ENCODE measurements at regions not wholly inside any gene's neighbourhood (a gene's known extent, or its start where the extent isn't known, plus 50 kb on each side); places are given as distances from the start of the nearest gene placed in this dataset.

DNA sequence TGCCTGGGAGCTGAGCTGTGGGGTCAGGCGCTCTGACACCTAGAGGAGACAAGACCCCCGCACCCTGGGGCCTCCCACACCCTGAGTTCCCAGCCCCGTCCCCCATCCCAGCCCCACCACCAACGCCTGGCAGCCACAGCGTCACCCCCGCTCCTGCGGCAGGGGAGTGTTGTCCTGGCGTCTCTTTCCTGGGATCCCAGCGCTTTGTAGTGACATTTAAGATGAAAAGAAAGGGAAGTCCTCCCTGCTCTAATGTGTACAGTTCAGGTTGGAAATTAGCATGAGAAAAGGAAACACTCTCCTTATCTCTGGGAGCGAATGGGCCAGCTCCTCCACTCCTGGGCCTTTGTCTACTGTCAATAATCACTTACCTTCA is 112.1 kb downstream of the FAM53A start:
- no peak overlapping the region for H3K27ac ChIP-seq
- no peaks in the 10 kb centered on the region for H3K27me3 ChIP-seq
- peak; percentile 54 for DNase-seq (ENCODE audit: low spot score)
- H3K4me3 ChIP-seq, result no peak overlapping the region
- H3K9ac ChIP-seq, result no peak overlapping the region
- H3K9me3 ChIP-seq (ENCODE audit: low read depth), result no peaks in the 10 kb centered on the region
- H3K4me2 ChIP-seq, result peak overlapping the region; percentile 63
- Mint-ChIP-seq H3K4me1 (peaks cover 35% of the 10 kb centered on the region), H3K27me3 (ENCODE audit: insufficient read depth, low read depth) (peaks cover 13% of the 10 kb centered on the region), H3K36me3 (no peaks in the 10 kb centered on the region), H3K27ac (peak overlapping the region; percentile 93), H3K9me3 (no peaks in the 10 kb centered on the region), H3K4me3 (no peak overlapping the region)
- peaks cover 26% of the 10 kb centered on the region for H3K4me1 ChIP-seq
- no peaks in the 10 kb centered on the region for H3K79me2 ChIP-seq (ENCODE audit: low read depth)
- H4K20me1 ChIP-seq (ENCODE audit: low read depth), result peaks cover under 1% of the 10 kb centered on the region
- H3K36me3 ChIP-seq, result no peaks in the 10 kb centered on the region
- no peak overlapping the region for H2AFZ ChIP-seq (replicated peaks)
- TF ChIP-seq EZH2phosphoT487 (IDR thresholded peaks at IDR 0.05) (no peak), EZH2 (IDR thresholded peaks at IDR 0.05) (no peak)
- TF ChIP-seq, protein P1, sequence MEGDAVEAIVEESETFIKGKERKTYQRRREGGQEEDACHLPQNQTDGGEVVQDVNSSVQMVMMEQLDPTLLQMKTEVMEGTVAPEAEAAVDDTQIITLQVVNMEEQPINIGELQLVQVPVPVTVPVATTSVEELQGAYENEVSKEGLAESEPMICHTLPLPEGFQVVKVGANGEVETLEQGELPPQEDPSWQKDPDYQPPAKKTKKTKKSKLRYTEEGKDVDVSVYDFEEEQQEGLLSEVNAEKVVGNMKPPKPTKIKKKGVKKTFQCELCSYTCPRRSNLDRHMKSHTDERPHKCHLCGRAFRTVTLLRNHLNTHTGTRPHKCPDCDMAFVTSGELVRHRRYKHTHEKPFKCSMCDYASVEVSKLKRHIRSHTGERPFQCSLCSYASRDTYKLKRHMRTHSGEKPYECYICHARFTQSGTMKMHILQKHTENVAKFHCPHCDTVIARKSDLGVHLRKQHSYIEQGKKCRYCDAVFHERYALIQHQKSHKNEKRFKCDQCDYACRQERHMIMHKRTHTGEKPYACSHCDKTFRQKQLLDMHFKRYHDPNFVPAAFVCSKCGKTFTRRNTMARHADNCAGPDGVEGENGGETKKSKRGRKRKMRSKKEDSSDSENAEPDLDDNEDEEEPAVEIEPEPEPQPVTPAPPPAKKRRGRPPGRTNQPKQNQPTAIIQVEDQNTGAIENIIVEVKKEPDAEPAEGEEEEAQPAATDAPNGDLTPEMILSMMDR (IDR thresholded peaks at IDR 0.05), result no peak
- H3F3A ChIP-seq (ENCODE audit: low read depth), result peaks cover 3% of the 10 kb centered on the region

DNA sequence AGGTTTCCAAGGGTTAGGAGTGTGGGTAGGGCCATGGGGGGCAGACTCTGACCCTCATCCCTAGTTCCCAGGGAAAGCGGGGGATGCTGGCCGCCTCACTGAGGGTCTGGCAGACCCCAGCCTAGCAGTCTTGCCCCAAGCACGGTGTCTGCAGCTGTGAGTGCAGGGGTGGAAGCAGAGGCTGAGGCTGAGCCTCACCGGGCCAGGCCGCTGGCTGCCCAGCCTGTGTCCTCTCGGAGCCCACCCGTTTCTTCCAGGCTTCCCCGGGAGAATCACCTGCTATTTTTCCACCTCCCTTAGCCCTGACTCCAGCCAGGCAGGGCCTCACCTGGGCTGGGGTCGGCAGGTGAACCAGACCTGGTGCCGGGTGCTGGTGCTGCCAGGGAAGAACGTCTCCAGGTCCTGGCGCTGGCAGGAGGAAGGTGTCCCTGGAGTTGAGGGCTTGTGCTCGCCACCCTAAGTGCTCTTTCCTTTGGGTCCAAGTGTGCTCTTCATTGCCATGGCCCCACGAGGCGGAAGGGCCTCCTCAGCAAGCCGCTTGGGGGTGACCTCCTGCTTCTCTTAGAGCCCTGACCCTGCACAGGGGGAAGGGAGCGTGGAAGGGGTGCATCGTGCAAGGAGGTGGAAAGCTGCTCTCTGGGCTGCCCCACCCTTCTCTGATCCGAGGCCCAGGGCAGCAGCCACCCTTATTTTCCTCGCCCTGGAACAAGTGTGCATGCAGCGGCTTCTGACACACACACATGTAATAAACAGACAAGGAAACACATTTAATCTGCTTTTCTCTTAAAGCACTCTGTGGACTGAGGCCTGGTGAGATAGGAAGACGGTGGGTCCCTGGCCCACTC is 112.7 kb downstream of the FAM53A start:
- TF ChIP-seq EZH2 (IDR thresholded peaks at IDR 0.05), result no peak
- TF ChIP-seq, protein P1 (IDR thresholded peaks at IDR 0.05), result no peak
- no peak for TF ChIP-seq EZH2phosphoT487 (IDR thresholded peaks at IDR 0.05)
- Histone ChIP-seq H3K4me2 (peak overlapping the region; percentile 63), H3K4me1 (peaks cover 26% of the 10 kb centered on the region), H3K27ac (no peak overlapping the region), H3K27me3 (no peaks in the 10 kb centered on the region), H2AFZ (replicated peaks) (no peak overlapping the region), H3K4me3 (no peak overlapping the region), H3K79me2 (ENCODE audit: low read depth) (no peaks in the 10 kb centered on the region), H4K20me1 (ENCODE audit: low read depth) (no peaks in the 10 kb centered on the region), H3K36me3 (no peaks in the 10 kb centered on the region), H3K9ac (no peak overlapping the region), H3K9me3 (ENCODE audit: low read depth) (no peaks in the 10 kb centered on the region), H3F3A (ENCODE audit: low read depth) (peaks cover 6% of the 10 kb centered on the region)
- peaks cover 33% of the 10 kb centered on the region for H3K4me1 Mint-ChIP-seq
- H3K27ac Mint-ChIP-seq, result peak overlapping the region; percentile 93
- no peaks in the 10 kb centered on the region for H3K9me3 Mint-ChIP-seq
- no peak for DNase-seq (ENCODE audit: low spot score)
- H3K27me3 Mint-ChIP-seq (ENCODE audit: insufficient read depth, low read depth), result peaks cover 12% of the 10 kb centered on the region
- no peaks in the 10 kb centered on the region for H3K36me3 Mint-ChIP-seq
- H3K4me3 Mint-ChIP-seq, result no peak overlapping the region

DNA sequence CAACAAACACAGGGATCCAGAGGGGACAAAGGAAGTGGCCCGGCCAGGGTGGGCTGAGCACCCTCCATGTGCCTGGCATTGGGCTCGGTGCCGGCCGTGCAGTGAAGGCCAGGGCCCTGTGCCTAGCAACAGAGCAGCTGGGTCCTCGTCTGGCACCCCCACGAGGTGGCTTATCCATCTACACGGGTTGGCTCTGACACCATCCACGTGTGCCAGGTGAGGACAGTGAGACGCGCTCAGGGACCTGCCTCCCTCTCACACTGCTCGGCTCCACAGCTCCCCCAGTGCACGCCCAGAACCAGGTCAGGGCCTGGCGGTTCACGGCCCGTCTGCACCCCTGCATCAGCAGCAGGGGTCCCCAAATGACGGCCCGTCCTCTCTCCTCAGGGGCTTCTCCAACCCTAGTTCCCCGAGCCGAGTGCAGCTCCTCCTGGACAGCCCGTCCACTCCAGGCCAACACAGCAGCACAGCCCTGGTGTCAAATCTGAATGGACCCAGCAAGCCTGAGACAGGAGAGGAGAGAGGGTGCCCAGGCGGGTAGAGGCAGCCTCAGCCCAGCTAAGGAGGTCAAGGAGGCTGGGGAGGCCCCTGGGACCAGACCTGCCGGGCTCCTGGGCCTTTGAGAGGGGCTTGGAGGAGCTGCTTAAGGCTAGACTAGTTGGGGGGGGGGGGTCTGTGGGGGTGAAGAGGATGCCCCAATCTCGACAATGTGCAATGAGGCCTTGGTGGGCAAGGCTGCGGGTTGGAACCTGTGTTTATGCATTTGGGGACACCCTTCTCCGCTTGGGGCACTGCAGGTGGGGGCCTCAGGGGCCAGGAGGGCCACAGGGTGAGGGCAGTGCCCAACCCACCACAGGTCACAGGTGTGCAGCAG is 113.6 kb downstream of the FAM53A start:
- no peak overlapping the region for H2AFZ ChIP-seq (replicated peaks)
- peaks cover 27% of the 10 kb centered on the region for H3K4me1 Mint-ChIP-seq
- H3F3A ChIP-seq (ENCODE audit: low read depth), result peaks cover 6% of the 10 kb centered on the region
- DNase-seq (ENCODE audit: low spot score), result no peak
- no peak overlapping the region for H3K4me2 ChIP-seq
- H3K27me3 ChIP-seq, result no peaks in the 10 kb centered on the region
- no peaks in the 10 kb centered on the region for H3K79me2 ChIP-seq (ENCODE audit: low read depth)
- H3K9me3 Mint-ChIP-seq, result no peaks in the 10 kb centered on the region
- H3K9me3 ChIP-seq (ENCODE audit: low read depth), result no peaks in the 10 kb centered on the region
- H3K4me1 ChIP-seq, result peaks cover 26% of the 10 kb centered on the region
- H3K27me3 Mint-ChIP-seq (ENCODE audit: insufficient read depth, low read depth), result peaks cover 9% of the 10 kb centered on the region
- H4K20me1 ChIP-seq (ENCODE audit: low read depth), result no peaks in the 10 kb centered on the region
- H3K36me3 ChIP-seq, result no peaks in the 10 kb centered on the region
- no peak overlapping the region for H3K9ac ChIP-seq
- no peak overlapping the region for H3K4me3 Mint-ChIP-seq
- peak overlapping the region; percentile 91 for H3K27ac Mint-ChIP-seq
- no peak overlapping the region for H3K27ac ChIP-seq
- H3K36me3 Mint-ChIP-seq, result no peaks in the 10 kb centered on the region
- no peak overlapping the region for H3K4me3 ChIP-seq
- TF ChIP-seq EZH2phosphoT487 (IDR thresholded peaks at IDR 0.05) (no peak), EZH2 (IDR thresholded peaks at IDR 0.05) (no peak)
- TF ChIP-seq, protein P1 (IDR thresholded peaks at IDR 0.05), result no peak

Measured in neural progenitor cell (in vitro differentiated cells).